ENCODE measurements at regions not wholly inside any gene's neighbourhood (a gene's known extent, or its start where the extent isn't known, plus 50 kb on each side); places are given as distances from the start of the nearest gene placed in this dataset.

DNA sequence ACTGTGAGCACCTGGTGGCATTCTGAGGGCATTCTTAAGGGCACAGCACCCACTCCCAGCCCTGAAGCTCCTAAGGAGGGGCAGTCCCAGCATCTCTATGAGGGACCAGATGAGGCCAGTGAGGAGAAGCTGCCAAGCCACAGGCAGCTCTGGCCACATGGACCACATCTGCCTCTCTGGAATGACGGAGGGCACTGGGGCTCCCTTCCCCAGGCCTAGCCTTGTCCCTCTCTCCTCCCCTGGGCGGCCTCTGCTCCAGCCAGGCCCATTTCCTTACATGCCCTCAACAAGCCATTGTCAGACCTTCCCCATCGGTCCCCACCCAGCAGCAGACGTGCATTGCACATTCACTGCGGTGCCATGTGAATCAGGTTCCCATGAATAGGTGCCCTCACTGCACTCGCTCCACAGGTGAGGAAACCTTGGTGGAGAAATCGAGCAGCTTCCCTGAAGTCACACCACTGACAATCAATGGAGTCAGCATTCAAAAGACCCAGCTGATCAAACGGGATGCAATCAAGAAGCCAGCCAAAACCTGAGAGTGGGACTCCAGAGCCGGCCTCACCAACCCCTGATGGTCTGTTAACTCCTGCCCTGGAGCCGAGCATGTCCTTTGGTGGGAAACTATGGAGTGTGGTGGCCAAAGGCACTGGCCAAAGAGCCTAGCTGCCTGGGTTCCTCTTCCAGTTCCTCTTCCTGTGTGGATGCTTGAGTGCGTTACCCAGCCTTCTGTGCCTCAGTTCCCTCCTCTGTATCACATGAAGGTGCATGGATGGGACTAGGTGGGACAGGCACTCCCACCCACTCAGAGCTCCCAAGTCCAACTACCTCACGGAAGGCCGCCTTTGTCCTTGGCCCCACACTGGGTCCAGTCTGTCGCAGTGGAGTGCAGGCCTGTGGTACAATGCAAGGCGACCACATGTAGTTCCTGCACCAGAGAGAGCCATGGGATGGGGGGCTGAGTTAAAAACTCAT lies 147.3 kb downstream of the ZFP36L2 start:
- Histone ChIP-seq H2AFZ (ENCODE audit: low read length) (no peak overlapping the region), H3K36me3 (ENCODE audit: insufficient read depth, low read length) (no peaks in the 10 kb centered on the region), H3K4me2 (ENCODE audit: low read length) (no peak overlapping the region), H3K9me3 (ENCODE audit: low read length) (no peaks in the 10 kb centered on the region), H4K20me1 (ENCODE audit: insufficient read depth, low read length) (no peaks in the 10 kb centered on the region), H3K4me1 (ENCODE audit: insufficient read depth, low read length, poor library complexity, severe bottlenecking) (no peaks in the 10 kb centered on the region), H3K27ac (ENCODE audit: low read depth, low read length, poor library complexity, severe bottlenecking) (no peak overlapping the region), H3K9me2 (ENCODE audit: insufficient read depth, low read length) (no peaks in the 10 kb centered on the region), H3K4me3 (ENCODE audit: low read depth, low read length, poor library complexity, severe bottlenecking) (no peak overlapping the region), H3K79me2 (ENCODE audit: insufficient read depth, low read depth, low read length) (no peaks in the 10 kb centered on the region)
- no peak for DNase-seq (ENCODE audit: low spot score)
- POLR2A ChIA-PET = no interaction called here
- TF ChIP-seq EZH2phosphoT487 (IDR thresholded peaks at IDR 0.05; ENCODE audit: borderline replicate concordance, low read depth, low read length) = no peak
- TF ChIP-seq, protein P1, sequence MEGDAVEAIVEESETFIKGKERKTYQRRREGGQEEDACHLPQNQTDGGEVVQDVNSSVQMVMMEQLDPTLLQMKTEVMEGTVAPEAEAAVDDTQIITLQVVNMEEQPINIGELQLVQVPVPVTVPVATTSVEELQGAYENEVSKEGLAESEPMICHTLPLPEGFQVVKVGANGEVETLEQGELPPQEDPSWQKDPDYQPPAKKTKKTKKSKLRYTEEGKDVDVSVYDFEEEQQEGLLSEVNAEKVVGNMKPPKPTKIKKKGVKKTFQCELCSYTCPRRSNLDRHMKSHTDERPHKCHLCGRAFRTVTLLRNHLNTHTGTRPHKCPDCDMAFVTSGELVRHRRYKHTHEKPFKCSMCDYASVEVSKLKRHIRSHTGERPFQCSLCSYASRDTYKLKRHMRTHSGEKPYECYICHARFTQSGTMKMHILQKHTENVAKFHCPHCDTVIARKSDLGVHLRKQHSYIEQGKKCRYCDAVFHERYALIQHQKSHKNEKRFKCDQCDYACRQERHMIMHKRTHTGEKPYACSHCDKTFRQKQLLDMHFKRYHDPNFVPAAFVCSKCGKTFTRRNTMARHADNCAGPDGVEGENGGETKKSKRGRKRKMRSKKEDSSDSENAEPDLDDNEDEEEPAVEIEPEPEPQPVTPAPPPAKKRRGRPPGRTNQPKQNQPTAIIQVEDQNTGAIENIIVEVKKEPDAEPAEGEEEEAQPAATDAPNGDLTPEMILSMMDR (conservative IDR thresholded peaks at IDR 0.05; ENCODE audit: low read length) = no peak
- intact Hi-C loops (cut with micrococcal nuclease; ENCODE audit: unreplicated experiment) = no loop called here
- no TSS peak for BruUV-seq (replicated peaks)
- CTCF ChIA-PET (ENCODE audit: unreplicated experiment) = no interaction called here

DNA sequence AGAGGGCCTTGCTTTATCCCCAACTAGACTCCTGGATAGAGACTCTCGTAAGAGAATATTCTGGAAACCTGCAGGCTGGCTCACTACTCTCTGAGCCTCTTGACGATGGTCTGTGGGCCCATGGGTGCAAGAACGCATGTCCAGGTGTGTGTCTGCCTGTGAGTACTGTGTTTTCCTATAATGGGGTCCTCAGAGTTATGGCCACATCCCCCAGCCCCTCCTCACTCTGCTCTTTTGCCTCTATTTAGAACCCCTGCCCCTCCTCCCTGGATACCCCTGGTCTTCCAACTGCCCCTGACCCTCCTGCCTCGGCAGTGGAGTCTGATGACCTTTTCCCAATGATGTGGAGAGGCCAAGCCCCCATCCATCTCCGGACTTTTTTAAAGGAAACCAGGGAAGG lies 148.1 kb downstream of the ZFP36L2 start:
- Histone ChIP-seq H2AFZ (ENCODE audit: low read length) (no peak overlapping the region), H3K4me1 (ENCODE audit: insufficient read depth, low read length, poor library complexity, severe bottlenecking) (no peaks in the 10 kb centered on the region), H4K20me1 (ENCODE audit: insufficient read depth, low read length) (no peaks in the 10 kb centered on the region), H3K4me3 (ENCODE audit: low read depth, low read length, poor library complexity, severe bottlenecking) (no peak overlapping the region), H3K27ac (ENCODE audit: low read depth, low read length, poor library complexity, severe bottlenecking) (no peak overlapping the region), H3K9me2 (ENCODE audit: insufficient read depth, low read length) (no peaks in the 10 kb centered on the region), H3K36me3 (ENCODE audit: insufficient read depth, low read length) (no peaks in the 10 kb centered on the region), H3K4me2 (ENCODE audit: low read length) (no peak overlapping the region), H3K9me3 (ENCODE audit: low read length) (no peaks in the 10 kb centered on the region), H3K79me2 (ENCODE audit: insufficient read depth, low read depth, low read length) (no peaks in the 10 kb centered on the region)
- BruUV-seq (replicated peaks) = no TSS peak
- intact Hi-C loops (cut with micrococcal nuclease; ENCODE audit: unreplicated experiment) = no loop called here
- POLR2A ChIA-PET = no interaction called here
- no peak for DNase-seq (ENCODE audit: low spot score)
- no peak for TF ChIP-seq EZH2phosphoT487 (IDR thresholded peaks at IDR 0.05; ENCODE audit: borderline replicate concordance, low read depth, low read length)
- TF ChIP-seq, protein P1 (conservative IDR thresholded peaks at IDR 0.05; ENCODE audit: low read length) = no peak
- CTCF ChIA-PET (ENCODE audit: unreplicated experiment) = no interaction called here

GRCh38 chr2:43077876-43078275 lies 148.5 kb downstream of the ZFP36L2 start:
- Histone ChIP-seq H3K4me3 (ENCODE audit: low read depth, low read length, poor library complexity, severe bottlenecking) (no peak overlapping the region), H3K79me2 (ENCODE audit: insufficient read depth, low read depth, low read length) (no peaks in the 10 kb centered on the region), H3K27ac (ENCODE audit: low read depth, low read length, poor library complexity, severe bottlenecking) (no peak overlapping the region), H3K4me1 (ENCODE audit: insufficient read depth, low read length, poor library complexity, severe bottlenecking) (no peaks in the 10 kb centered on the region), H2AFZ (ENCODE audit: low read length) (no peak overlapping the region), H4K20me1 (ENCODE audit: insufficient read depth, low read length) (no peaks in the 10 kb centered on the region), H3K36me3 (ENCODE audit: insufficient read depth, low read length) (no peaks in the 10 kb centered on the region), H3K4me2 (ENCODE audit: low read length) (no peak overlapping the region), H3K9me3 (ENCODE audit: low read length) (no peaks in the 10 kb centered on the region), H3K9me2 (ENCODE audit: insufficient read depth, low read length) (no peaks in the 10 kb centered on the region)
- TF ChIP-seq, protein P1 (conservative IDR thresholded peaks at IDR 0.05; ENCODE audit: low read length) = no peak
- no peak for TF ChIP-seq EZH2phosphoT487 (IDR thresholded peaks at IDR 0.05; ENCODE audit: borderline replicate concordance, low read depth, low read length)
- POLR2A ChIA-PET = no interaction called here
- CTCF ChIA-PET (ENCODE audit: unreplicated experiment) = no interaction called here
- BruUV-seq (replicated peaks) = no TSS peak
- intact Hi-C loops (cut with micrococcal nuclease; ENCODE audit: unreplicated experiment) = no loop called here
- DNase-seq (ENCODE audit: low spot score) = no peak

Measured in OCI-LY7 (cell line).